Body of pancreas (tissue), 4 donors: ENCODE measurements at regions not wholly inside any gene's neighbourhood (a gene's known extent, or its start where the extent isn't known, plus 50 kb on each side); places are given as distances from the start of the nearest gene placed in this dataset.

Experiments
- ATAC-seq: fragments of 150-250 bp; one replicate; pipeline ENCODE4 v1.9.1; 2016
- DNase-seq, 4 donors: peaks; one replicate each; pipeline ENCODE4 v3.0.0-alpha.2; 2019
- H3K27ac ChIP-seq, 4 donors: fragments of 200-600 bp; sonication (generic); 1 replicate in 3 of 4; 2 replicates in 1 of 4; pipeline versions ENCODE4 v1.5.1 to v1.6.1; 2016 to 2019; ENCODE audit warnings: mild to moderate bottlenecking in 1 of 4, mixed read lengths in 1 of 4, moderate library complexity in 1 of 4
- H3K27me3 ChIP-seq, 2 donors: fragments of 200-600 bp; sonication (generic); one replicate each; pipeline ENCODE4 v1.6.0; 2016; ENCODE audit warnings: mild to moderate bottlenecking in 1 of 2
- H3K36me3 ChIP-seq, 2 donors: fragments of 200-600 bp; sonication (generic); replicated peaks in 1 of 2; 2 replicates each; pipeline ENCODE4 v1.5.1; 2016; ENCODE audit warnings: low read depth in 2 of 2; ENCODE audit not compliant: insufficient read depth in 1 of 2
- H3K4me1 ChIP-seq: fragments of 200-600 bp; sonication (generic); one replicate; pipeline ENCODE4 v1.6.0; 2016
- H3K4me3 ChIP-seq, 2 donors: fragments of 200-600 bp; sonication (generic); 1 replicate in 1 of 2; 2 replicates in 1 of 2; pipeline ENCODE4 v1.5.1; 2016 to 2019
- H3K9me3 ChIP-seq, 3 donors: fragments of 200-600 bp; sonication (generic); 1 replicate in 2 of 3; 2 replicates in 1 of 3; pipeline ENCODE4 v1.5.1; 2016
- CTCF ChIP-seq, 7 experiments: fragments of 450-650 bp in 4 of 7; fragments of 200-600 bp in 3 of 7; sonication (generic) in 3 of 7; IDR thresholded peaks; one replicate each; pipeline ENCODE4 v1.5.1; 2016 to 2019; ENCODE audit warnings: antibody characterized with exemption in 7 of 7
- POLR2A ChIP-seq, 3 donors: fragments of 450-650 bp; IDR thresholded peaks; one replicate each; pipeline ENCODE4 v1.6.1; 2016; ENCODE audit warnings: antibody characterized with exemption in 3 of 3, mild to moderate bottlenecking in 2 of 3
- WGBS, 2 donors: methylation state at CpG; one replicate each; pipeline ENCODE4 v1.1.5; 2017; 5-methylcytosine and 5-hydroxymethylcytosine counted together
- intact Hi-C: fragments of 100-400 bp; cut with DNase I; formaldehyde crosslinking; loops from one replicate; pipeline ENCODE4 v1.15.1; 2023

DNA sequence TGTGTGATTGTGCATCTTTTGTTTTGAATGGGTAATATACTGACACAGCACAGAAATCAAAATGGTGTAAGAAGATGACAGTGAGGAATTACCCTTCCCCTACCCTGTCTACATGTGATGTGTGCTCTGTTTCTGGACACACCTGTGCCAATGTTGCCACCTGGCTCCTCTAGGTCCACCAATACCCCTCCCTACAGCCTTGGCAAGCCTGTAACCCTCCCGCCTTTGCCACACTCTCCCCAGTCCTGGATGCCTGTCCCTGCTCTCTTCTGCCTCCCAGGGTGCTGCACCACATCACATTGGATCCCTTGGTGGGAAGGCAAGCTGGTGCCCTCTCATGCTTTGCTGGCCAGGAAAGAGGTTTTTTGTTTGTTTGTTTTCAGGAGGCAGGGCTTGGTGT lies 289.5 kb upstream of the N4BP1 start:
- ATAC-seq (no peak), DNase-seq (no peak)
- no peak overlapping the region for H3K4me3 ChIP-seq
- TF ChIP-seq POLR2A (IDR thresholded peaks at IDR 0.05): no peak
- no peak for TF ChIP-seq CTCF (IDR thresholded peaks at IDR 0.05)
- no peaks in the 10 kb centered on the region for H3K4me1 ChIP-seq
- no peaks in the 10 kb centered on the region for H3K27me3 ChIP-seq
- 44 to 55% methylated on average over 1 of the region's 1 CpG for WGBS, 2 donors
- no peaks in the 10 kb centered on the region for H3K9me3 ChIP-seq
- intact Hi-C loops: no loop called here
- no peaks in the 10 kb centered on the region for H3K36me3 ChIP-seq
- no peak overlapping the region for H3K27ac ChIP-seq

DNA sequence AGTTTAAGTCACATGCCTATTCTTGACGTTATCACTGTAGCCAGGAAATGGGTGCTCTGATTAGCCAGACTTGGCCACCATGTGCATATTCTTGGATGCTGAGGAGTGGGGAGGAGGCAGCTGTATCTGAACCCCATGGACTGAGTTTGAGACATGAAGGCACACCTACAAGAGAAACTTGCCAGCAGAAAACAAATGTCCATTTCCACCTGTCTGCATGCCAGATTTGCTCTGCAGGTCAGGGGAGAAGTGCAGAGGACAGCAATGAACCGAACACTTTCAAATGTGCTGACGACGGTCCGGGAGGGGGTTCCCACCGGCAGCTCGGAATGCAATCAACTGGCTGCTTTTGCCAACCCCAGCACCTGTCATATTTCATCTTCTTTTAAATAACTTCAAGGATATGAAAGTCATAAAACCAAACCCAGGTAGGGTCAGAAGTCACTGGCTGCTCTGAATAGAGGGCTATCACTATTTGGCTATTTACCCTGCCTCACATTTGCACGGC lies 287.8 kb upstream of the N4BP1 start:
- 60 to 65% methylated on average over 8 of the region's 8 CpGs for WGBS, 2 donors
- intact Hi-C loops: no loop called here

GRCh38 chr16:48895142-48895541 lies 285.2 kb upstream of the N4BP1 start:
- no peaks in the 10 kb centered on the region for H3K4me1 ChIP-seq
- no peak for ATAC-seq
- no peaks in the 10 kb centered on the region for H3K9me3 ChIP-seq
- no peaks in the 10 kb centered on the region for H3K36me3 ChIP-seq
- no peak overlapping the region for H3K4me3 ChIP-seq
- 25 to 35% methylated on average over 4 to 5 of the region's 5 CpGs for WGBS, 2 donors
- no peak for TF ChIP-seq POLR2A (IDR thresholded peaks at IDR 0.05)
- no peaks in the 10 kb centered on the region for H3K27me3 ChIP-seq
- intact Hi-C loops: no loop called here
- H3K27ac ChIP-seq: no peak overlapping the region
- no peak for DNase-seq

More for the DNA sequence above, 287.8 kb upstream of the N4BP1 start:
- TF ChIP-seq POLR2A (IDR thresholded peaks at IDR 0.05) (no peak), CTCF (IDR thresholded peaks at IDR 0.05) (no peak)
- H3K27ac ChIP-seq: no peak overlapping the region
- no peak for DNase-seq
- H3K36me3 ChIP-seq: no peaks in the 10 kb centered on the region
- H3K4me1 ChIP-seq: no peaks in the 10 kb centered on the region
- ATAC-seq: no peak
- H3K27me3 ChIP-seq: no peaks in the 10 kb centered on the region
- no peaks in the 10 kb centered on the region for H3K9me3 ChIP-seq
- no peak overlapping the region for H3K4me3 ChIP-seq

GRCh38 chr16:48892893-48893292 lies 282.9 kb upstream of the N4BP1 start:
- Histone ChIP-seq H3K27me3 (no peaks in the 10 kb centered on the region), H3K4me3 (no peak overlapping the region), H3K27ac (no peak overlapping the region), H3K36me3 (no peaks in the 10 kb centered on the region), H3K4me1 (no peaks in the 10 kb centered on the region), H3K9me3 (no peaks in the 10 kb centered on the region)
- TF ChIP-seq CTCF (IDR thresholded peaks at IDR 0.05) (no peak), POLR2A (IDR thresholded peaks at IDR 0.05) (no peak)
- ATAC-seq (no peak), DNase-seq (no peak)
- intact Hi-C loops: no loop called here
- 80 to 93% methylated on average over 2 of the region's 2 CpGs for WGBS, 2 donors

- 36 to 44% methylated on average over 9 of the region's 9 CpGs for WGBS, 2 donors
- Histone ChIP-seq H3K9me3 (no peaks in the 10 kb centered on the region), H3K27me3 (no peaks in the 10 kb centered on the region), H3K4me3 (no peak overlapping the region), H3K36me3 (no peaks in the 10 kb centered on the region), H3K4me1 (no peaks in the 10 kb centered on the region), H3K27ac (no peak overlapping the region)
- intact Hi-C loops: no loop called here
- ATAC-seq (no peak), DNase-seq (no peak)
- TF ChIP-seq CTCF (IDR thresholded peaks at IDR 0.05) (no peak), POLR2A (IDR thresholded peaks at IDR 0.05) (no peak)
Measured at GRCh38 chr16:48887646-48888210, 277.7 kb upstream of the N4BP1 start.
